A549 (cell line): ENCODE measurements at regions not wholly inside any gene's neighbourhood (a gene's known extent, or its start where the extent isn't known, plus 50 kb on each side); places are given as distances from the start of the nearest gene placed in this dataset.

Source experiments
- ATAC-seq, 2 experiments: fragments of 200-7000 bp in 1 of 2; fragments of >200 bp in 1 of 2; cut with Nextera tagmentation in 1 of 2; cut with Tn5 transposase in 1 of 2; 3 replicates each; pipeline versions ENCODE4 v1.8.0 to v1.9.1; 2018 to 2020; ENCODE audit warnings: mild to moderate bottlenecking in 1 of 2, moderate library complexity in 1 of 2
- CTCF ChIA-PET: fragments of 300-600 bp; sonication (Branson Sonifier 250); formaldehyde crosslinking; extraction: SDS; loops from one replicate; lab custom pipeline; 2021; ENCODE audit warnings: antibody characterized with exemption, inconsistent platforms; lab: Yijun Ruan, JAX
- POLR2A ChIA-PET: fragments of 350-600 bp; formaldehyde crosslinking; extraction: SDS; loops from one replicate; lab custom pipeline; 2021; ENCODE audit warnings: antibody characterized with exemption, inconsistent platforms; lab: Yijun Ruan, JAX
- DNase-seq, 2 experiments: peaks; one replicate each; pipeline versions ENCODE4 v3.0.0 to v3.0.0-alpha.2; 2011 to 2016; ENCODE audit warnings: low read depth in 1 of 2, low spot score in 1 of 2
- FAIRE-seq: peaks from 2 replicates; lab custom pipeline; 2011; peaks lifted over from hg19 to GRCh38; lab: Jason Lieb, UNC
- H3K27ac ChIP-seq, 2 experiments: fragments of >200 bp; sonication (Bioruptor Twin); formaldehyde crosslinking; 3 replicates each; pipeline ENCODE4 v1.5.1; 2016 to 2017
- H3K4me1 ChIP-seq: fragments of >200 bp; sonication (Bioruptor Twin); formaldehyde crosslinking; 3 replicates; pipeline ENCODE4 v1.6.1; 2016
- H3K4me2 ChIP-seq: fragments of >200 bp; sonication (Bioruptor Twin); formaldehyde crosslinking; 3 replicates; pipeline ENCODE4 v1.6.1; 2016
- H3K4me3 ChIP-seq: fragments of >200 bp; sonication (Bioruptor Twin); formaldehyde crosslinking; 3 replicates; pipeline ENCODE4 v1.5.1; 2016
- H3K9me3 ChIP-seq: fragments of >200 bp; sonication (Bioruptor Twin); formaldehyde crosslinking; 3 replicates; pipeline ENCODE4 v1.6.1; 2016
- CBX2 ChIP-seq: fragments of 200-600 bp; sonication (generic); IDR thresholded peaks from 2 replicates; pipeline ENCODE4 v1.6.1; 2016; ENCODE audit warnings: low read depth, mild to moderate bottlenecking, borderline replicate concordance
- CEBPB ChIP-seq, 2 experiments: fragments of >200 bp in 1 of 2; sonication (Bioruptor Twin) in 1 of 2; formaldehyde crosslinking in 1 of 2; IDR thresholded peaks; 2 replicates each; pipeline ENCODE4 v1.6.1; 2012 to 2016
- CHD4 ChIP-seq: fragments of 200-600 bp; sonication (generic); IDR thresholded peaks from 2 replicates; pipeline ENCODE4 v1.6.1; 2016; ENCODE audit warnings: antibody characterized with exemption, mild to moderate bottlenecking, borderline replicate concordance
- CTCF ChIP-seq: fragments of >200 bp; sonication (Bioruptor Twin); formaldehyde crosslinking; IDR thresholded peaks from 3 replicates; pipeline ENCODE4 v1.5.1; 2016
- EHF ChIP-seq: fragments of 250-450 bp; sonication (Bioruptor Pico); IDR thresholded peaks from 2 replicates; pipeline ENCODE4 v1.5.0; 2020; ENCODE audit warnings: mild to moderate bottlenecking
- EP300 ChIP-seq, 2 experiments: fragments of >200 bp; sonication (Bioruptor Twin); formaldehyde crosslinking; IDR thresholded peaks; 2 replicates in 1 of 2; 3 replicates in 1 of 2; pipeline ENCODE4 v1.6.1; 2016 to 2017
- HEYL ChIP-seq: fragments of 250-450 bp; sonication (Bioruptor Pico); IDR thresholded peaks from 2 replicates; pipeline ENCODE4 v1.8.0; 2021; ENCODE audit warnings: mild to moderate bottlenecking, moderate library complexity
- HOXA7 ChIP-seq: fragments of 250-450 bp; sonication (Bioruptor Pico); IDR thresholded peaks from 2 replicates; pipeline ENCODE4 v1.5.0; 2020; ENCODE audit warnings: mild to moderate bottlenecking, moderate library complexity
- MAZ ChIP-seq: fragments of 150-350 bp; IDR thresholded peaks from 2 replicates; pipeline ENCODE4 v1.6.1; 2014; ENCODE audit warnings: antibody characterized with exemption, low read depth, low read length, borderline replicate concordance
- NPAS2 ChIP-seq: fragments of 250-450 bp; sonication (Bioruptor Pico); IDR thresholded peaks from 2 replicates; pipeline ENCODE4 v1.8.0; 2022; ENCODE audit warnings: mild to moderate bottlenecking, moderate library complexity, borderline replicate concordance
- NR3C1 ChIP-seq: fragments of >200 bp; sonication (Bioruptor Twin); formaldehyde crosslinking; IDR thresholded peaks from 3 replicates; pipeline ENCODE4 v1.6.1; 2017
- POLR2AphosphoS2 ChIP-seq: conservative IDR thresholded peaks from 2 replicates; pipeline ENCODE4 v1.6.1; 2012; ENCODE audit warnings: low read length, improper control_type of control experiment, inconsistent platforms
- RFX5 ChIP-seq: fragments of 450-650 bp; IDR thresholded peaks from 2 replicates; pipeline ENCODE4 v1.7.1; 2014; ENCODE audit warnings: antibody characterized with exemption, mild to moderate bottlenecking, moderate library complexity
- TFCP2L1 ChIP-seq: fragments of 250-450 bp; sonication (Bioruptor Pico); IDR thresholded peaks from 2 replicates; pipeline ENCODE4 v1.5.0; 2021; ENCODE audit warnings: mild to moderate bottlenecking
- ZC3H11A ChIP-seq: fragments of 450-650 bp; IDR thresholded peaks from 2 replicates; pipeline ENCODE4 v1.6.1; 2014; ENCODE audit warnings: antibody characterized with exemption, mild to moderate bottlenecking
- ZNF302 ChIP-seq: fragments of 250-450 bp; sonication (Bioruptor Pico); IDR thresholded peaks from 2 replicates; pipeline ENCODE4 v1.9.0; 2021; ENCODE audit warnings: inconsistent platforms, mild to moderate bottlenecking, moderate library complexity
- ZSCAN20 ChIP-seq: fragments of 250-450 bp; sonication (Bioruptor Pico); IDR thresholded peaks from 2 replicates; pipeline ENCODE4 v1.8.0; 2022; ENCODE audit warnings: mild to moderate bottlenecking, moderate library complexity
- WGBS: methylation state at CpG from one replicate; pipeline ENCODE4 v1.1.6; 2017; ENCODE audit errors: missing lambda C conversion rate; 5-methylcytosine and 5-hydroxymethylcytosine counted together
- TF ChIP-seq, protein P1 (sequence below): fragments of 450-650 bp; IDR thresholded peaks from 2 replicates; pipeline ENCODE4 v1.6.1; 2014; ENCODE audit warnings: antibody characterized with exemption

- ATAC-seq (no peak), DNase-seq (no peak)
- H3K4me3 ChIP-seq: no peak overlapping the region
- 57% methylated on average over 6 of the region's 6 CpGs for WGBS
- H3K4me2 ChIP-seq: no peak overlapping the region
- TF ChIP-seq CTCF: no peak
- no peak for TF ChIP-seq TFCP2L1 (CRISPR knock-in tag)
- TF ChIP-seq ZNF302 (CRISPR knock-in tag): no peak
- TF ChIP-seq CEBPB (IDR thresholded peaks at IDR 0.05): no peak
- no peak for TF ChIP-seq POLR2AphosphoS2
- no peak for TF ChIP-seq ZSCAN20 (CRISPR knock-in tag)
- TF ChIP-seq HEYL: no peak
- no peak for TF ChIP-seq CHD4
- no peak for TF ChIP-seq NPAS2
- no peak for TF ChIP-seq MAZ
- no peak for TF ChIP-seq HOXA7
- TF ChIP-seq ZC3H11A: no peak
- TF ChIP-seq RFX5: no peak
- TF ChIP-seq, protein P1, sequence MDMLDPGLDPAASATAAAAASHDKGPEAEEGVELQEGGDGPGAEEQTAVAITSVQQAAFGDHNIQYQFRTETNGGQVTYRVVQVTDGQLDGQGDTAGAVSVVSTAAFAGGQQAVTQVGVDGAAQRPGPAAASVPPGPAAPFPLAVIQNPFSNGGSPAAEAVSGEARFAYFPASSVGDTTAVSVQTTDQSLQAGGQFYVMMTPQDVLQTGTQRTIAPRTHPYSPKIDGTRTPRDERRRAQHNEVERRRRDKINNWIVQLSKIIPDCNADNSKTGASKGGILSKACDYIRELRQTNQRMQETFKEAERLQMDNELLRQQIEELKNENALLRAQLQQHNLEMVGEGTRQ: no peak
- TF ChIP-seq CBX2: no peak
- TF ChIP-seq, all 56 proteins: peak for 0
- ChIA-PET POLR2A (no interaction called here), CTCF (interaction anchor here (1.7 kb wide), 1 partner anchor 8 kb away, joined by 3 read pairs; no protein-coding TSS in a partner anchor)
- Histone ChIP-seq H3K4me1 (peaks cover 9% of the 10 kb centered on the region; the same call in 2 of the 3 replicates), H3K9me3 (peaks cover 3% of the 10 kb centered on the region; the same call in 1 of the 3 replicates), H3K27ac (no peak overlapping the region; a peak in 1 of 6 replicates)
- no peak for FAIRE-seq
These were observed 646.8 kb upstream of the IGFBP3 start for GRCh38 chr7:46567858-46568257.

GRCh38 chr7:46566097-46566774 is 645.2 kb upstream of the IGFBP3 start:
- no peak for FAIRE-seq
- H3K4me2 ChIP-seq: no peak overlapping the region
- WGBS: 78% methylated on average over 4 of the region's 4 CpGs
- H3K4me1 ChIP-seq: peaks cover 9% of the 10 kb centered on the region; the same call in 2 of the 3 replicates
- POLR2A ChIA-PET: no interaction called here
- H3K27ac ChIP-seq: no peak overlapping the region
- H3K9me3 ChIP-seq: 0 out of 3 replicates have a peak, but pooled peaks cover 4% of the 10 kb centered on the region
- no peak overlapping the region for H3K4me3 ChIP-seq
- no peak for ATAC-seq
- DNase-seq: no peak
- TF ChIP-seq CBX2: no peak
- no peak for TF ChIP-seq POLR2AphosphoS2
- no peak for TF ChIP-seq EHF
- no peak for TF ChIP-seq EP300 (IDR thresholded peaks at IDR 0.05)
- no peak for TF ChIP-seq NR3C1
- TF ChIP-seq NPAS2: no peak
- no peak for TF ChIP-seq CTCF
- CTCF ChIA-PET: no interaction called here
